IMR-90 (cell line): ENCODE measurements at regions not wholly inside any gene's neighbourhood (a gene's known extent, or its start where the extent isn't known, plus 50 kb on each side); places are given as distances from the start of the nearest gene placed in this dataset.

Experiments
- ATAC-seq: fragments of 200-7000 bp; cut with Tn5 transposase; 2 replicates; pipeline ENCODE4 v1.9.1; 2020; ENCODE audit warnings: low read depth, mild to moderate bottlenecking, moderate library complexity
- BruUV-seq: library from RNA; stranded (reverse); fragments of 400-500 nt; replicated peaks from 2 replicates; lab custom pipeline; 2021; lab: Mats Ljungman, UMichigan
- CTCF ChIA-PET: fragments of 300-600 bp; formaldehyde crosslinking; extraction: SDS; loops from one replicate; lab custom pipeline; 2021; ENCODE audit warnings: antibody characterized with exemption; lab: Yijun Ruan, JAX
- POLR2A ChIA-PET: fragments of 300-600 bp; sonication (Branson Sonifier 250); formaldehyde crosslinking; loops from one replicate; lab custom pipeline; 2022; ENCODE audit warnings: antibody characterized with exemption; ENCODE audit not compliant: unreplicated experiment; lab: Charles Lee
- DNase-seq: peaks from one replicate; pipeline ENCODE4 v3.0.0; 2013
- H2AFZ ChIP-seq: replicated peaks from 2 replicates; pipeline ENCODE3; 2013; ENCODE audit warnings: low read length, mild to moderate bottlenecking; ENCODE audit not compliant: poor library complexity
- H2AK5ac ChIP-seq: 2 replicates; pipeline ENCODE4 v1.6.1; 2013; ENCODE audit warnings: low read depth, low read length, inconsistent platforms
- H2AK9ac ChIP-seq: replicated peaks from 2 replicates; pipeline ENCODE3; 2013; ENCODE audit warnings: mild to moderate bottlenecking, low read depth, low read length, moderate library complexity; ENCODE audit not compliant: poor library complexity
- H2BK120ac ChIP-seq: 2 replicates; pipeline ENCODE4 v1.6.1; 2013; ENCODE audit warnings: low read depth, low read length, inconsistent platforms
- H2BK15ac ChIP-seq: 3 replicates; pipeline ENCODE4 v1.6.1; 2013; ENCODE audit warnings: low read depth, low read length, inconsistent platforms
- H2BK20ac ChIP-seq: 2 replicates; pipeline ENCODE4 v1.6.1; 2013; ENCODE audit warnings: low read depth, mild to moderate bottlenecking, inconsistent platforms, low read length, moderate library complexity
- H2BK5ac ChIP-seq: 2 replicates; pipeline ENCODE4 v1.6.1; 2013; ENCODE audit warnings: mild to moderate bottlenecking, low read depth, low read length, inconsistent platforms; ENCODE audit not compliant: poor library complexity, severe bottlenecking
- H3K14ac ChIP-seq: replicated peaks from 2 replicates; pipeline ENCODE4 v1.6.1; 2013; ENCODE audit warnings: low read depth, low read length, inconsistent platforms
- H3K18ac ChIP-seq: 2 replicates; pipeline ENCODE4 v1.6.1; 2013; ENCODE audit warnings: low read depth, low read length, control low read depth
- H3K23ac ChIP-seq: 2 replicates; pipeline ENCODE4 v1.6.1; 2013; ENCODE audit warnings: low read depth, low read length, inconsistent platforms
- H3K27ac ChIP-seq: 2 replicates; pipeline ENCODE4 v1.5.1; 2013; ENCODE audit warnings: mild to moderate bottlenecking, control low read depth, low read length; ENCODE audit not compliant: insufficient read depth
- H3K27me3 ChIP-seq: 2 replicates; pipeline ENCODE4 v1.6.1; 2013; ENCODE audit warnings: low read length; ENCODE audit not compliant: control insufficient read depth, insufficient read depth
- H3K36me3 ChIP-seq: 2 replicates; pipeline ENCODE4 v1.6.1; 2013; ENCODE audit warnings: low read length, mixed read lengths; ENCODE audit not compliant: control insufficient read depth, insufficient read depth
- H3K4ac ChIP-seq: 2 replicates; pipeline ENCODE4 v1.6.1; 2013; ENCODE audit warnings: low read depth, low read length, inconsistent platforms
- H3K4me1 ChIP-seq: 2 replicates; pipeline ENCODE4 v1.6.1; 2013; ENCODE audit warnings: low read length, mixed read lengths; ENCODE audit not compliant: control insufficient read depth, insufficient read depth
- H3K4me2 ChIP-seq: 2 replicates; pipeline ENCODE4 v1.6.1; 2013; ENCODE audit warnings: low read depth, mild to moderate bottlenecking, control low read depth, low read length, moderate library complexity
- H3K4me3 ChIP-seq: 2 replicates; pipeline ENCODE4 v1.5.1; 2013; ENCODE audit warnings: low read depth, mild to moderate bottlenecking, control low read depth, low read length, moderate library complexity; ENCODE audit not compliant: insufficient read depth
- H3K56ac ChIP-seq: 2 replicates; pipeline ENCODE4 v1.6.1; 2013; ENCODE audit warnings: low read length, inconsistent platforms; ENCODE audit not compliant: insufficient read depth; ENCODE audit errors: extremely low read depth
- H3K79me1 ChIP-seq, 2 experiments: 2 replicates each; pipeline ENCODE4 v1.6.1; 2013; ENCODE audit warnings: low read length in 2 of 2, inconsistent platforms in 1 of 2, low read depth in 1 of 2
- H3K9ac ChIP-seq: 2 replicates; pipeline ENCODE4 v1.6.1; 2013; ENCODE audit warnings: low read depth, low read length, control low read depth
- H3K9me1 ChIP-seq: 2 replicates; pipeline ENCODE4 v1.6.1; 2013; ENCODE audit warnings: low read length, inconsistent platforms; ENCODE audit not compliant: insufficient read depth
- H3K9me3 ChIP-seq: 2 replicates; pipeline ENCODE4 v1.6.1; 2013; ENCODE audit warnings: low read length; ENCODE audit not compliant: control insufficient read depth, insufficient read depth
- H4K20me1 ChIP-seq: 2 replicates; pipeline ENCODE4 v1.6.1; 2013; ENCODE audit warnings: low read length, inconsistent platforms; ENCODE audit not compliant: insufficient read depth
- H4K5ac ChIP-seq: 2 replicates; pipeline ENCODE4 v1.6.1; 2013; ENCODE audit warnings: mild to moderate bottlenecking, low read depth, low read length, control low read depth
- H4K8ac ChIP-seq, 2 experiments: 2 replicates each; pipeline ENCODE4 v1.6.1; 2013; ENCODE audit warnings: low read depth in 2 of 2, low read length in 2 of 2, control low read depth in 1 of 2, inconsistent platforms in 1 of 2
- H4K91ac ChIP-seq: 2 replicates; pipeline ENCODE4 v1.6.1; 2013; ENCODE audit warnings: low read depth, low read length, inconsistent platforms; ENCODE audit not compliant: insufficient read depth
- BHLHE40 ChIP-seq: fragments of 150-350 bp; IDR thresholded peaks from 2 replicates; pipeline ENCODE4 v1.6.1; 2016; ENCODE audit warnings: mild to moderate bottlenecking, low read depth, low read length
- CHD1 ChIP-seq: IDR thresholded peaks from 2 replicates; pipeline ENCODE4 v1.6.1; 2012; ENCODE audit warnings: low read depth, low read length, improper control_type of control experiment
- CTCF ChIP-seq: conservative IDR thresholded peaks from 2 replicates; pipeline ENCODE4 v1.5.1; 2012; ENCODE audit warnings: mild to moderate bottlenecking, low read depth, low read length, improper control_type of control experiment
- FOS ChIP-seq: fragments of 150-350 bp; IDR thresholded peaks from 2 replicates; pipeline ENCODE4 v1.6.1; 2016; ENCODE audit warnings: low read depth, low read length
- MAFK ChIP-seq: IDR thresholded peaks from 2 replicates; pipeline ENCODE4 v1.6.1; 2012; ENCODE audit warnings: low read depth, low read length, improper control_type of control experiment
- MAZ ChIP-seq: IDR thresholded peaks from 2 replicates; pipeline ENCODE4 v1.6.1; 2012; ENCODE audit warnings: low read depth, mild to moderate bottlenecking, low read length, improper control_type of control experiment, moderate library complexity, borderline replicate concordance
- NFE2L2 ChIP-seq: fragments of 150-350 bp; IDR thresholded peaks from 2 replicates; pipeline ENCODE4 v1.6.1; 2016; ENCODE audit warnings: low read depth, mild to moderate bottlenecking, low read length
- POLR2A ChIP-seq: IDR thresholded peaks from 2 replicates; pipeline ENCODE4 v1.6.1; 2012; ENCODE audit warnings: mild to moderate bottlenecking, low read depth, low read length
- RAD21 ChIP-seq: IDR thresholded peaks from 2 replicates; pipeline ENCODE4 v1.6.1; 2012; ENCODE audit warnings: low read length, improper control_type of control experiment
- RCOR1 ChIP-seq: IDR thresholded peaks from 2 replicates; pipeline ENCODE4 v1.6.1; 2012; ENCODE audit warnings: mild to moderate bottlenecking, low read length, improper control_type of control experiment; ENCODE audit not compliant: insufficient replicate concordance
- RFX5 ChIP-seq: IDR thresholded peaks from 2 replicates; pipeline ENCODE4 v1.8.0; 2012; ENCODE audit warnings: low read depth, mild to moderate bottlenecking, low read length, moderate library complexity
- SMC3 ChIP-seq: fragments of 150-350 bp; IDR thresholded peaks from 2 replicates; pipeline ENCODE4 v1.6.1; 2016; ENCODE audit warnings: low read depth, mild to moderate bottlenecking, antibody characterized with exemption, low read length, moderate library complexity
- USF2 ChIP-seq: fragments of 150-350 bp; IDR thresholded peaks from 2 replicates; pipeline ENCODE4 v1.6.1; 2017; ENCODE audit warnings: mild to moderate bottlenecking, antibody characterized with exemption, low read length, low read depth
- WGBS, 2 experiments: methylation state at CpG; one replicate each; pipeline versions ENCODE4 v1.1.5 to v1.1.7; 2013; ENCODE audit warnings: missing lambda C conversion rate in 2 of 2; ENCODE audit not compliant: insufficient read length in 1 of 2; ENCODE audit errors: extremely low coverage in 2 of 2; 5-methylcytosine and 5-hydroxymethylcytosine counted together
- dilution Hi-C: fragments of 300-500 bp; cut with HindIII; formaldehyde crosslinking; loops from one replicate; pipeline ENCODE4 v1.14.3; 2018; ENCODE audit warnings: low sequenced_read_pairs; ENCODE audit not compliant: unreplicated experiment
- in situ Hi-C: fragments of 300-500 bp; cut with MboI; formaldehyde crosslinking; loops from 3 replicates; pipeline ENCODE4 v1.14.3; 2019; ENCODE audit warnings: low sequenced_read_pairs, inconsistent platforms, mixed read lengths
- intact Hi-C: fragments of 100-400 bp; cut with micrococcal nuclease; formaldehyde crosslinking; loops from 2 replicates; pipeline ENCODE4 v1.10.0; 2022
- TF ChIP-seq, protein P1 (sequence below): fragments of 150-350 bp; IDR thresholded peaks from 2 replicates; pipeline ENCODE4 v1.6.1; 2016; ENCODE audit warnings: low read depth, mild to moderate bottlenecking, low read length, moderate library complexity, borderline replicate concordance

DNA sequence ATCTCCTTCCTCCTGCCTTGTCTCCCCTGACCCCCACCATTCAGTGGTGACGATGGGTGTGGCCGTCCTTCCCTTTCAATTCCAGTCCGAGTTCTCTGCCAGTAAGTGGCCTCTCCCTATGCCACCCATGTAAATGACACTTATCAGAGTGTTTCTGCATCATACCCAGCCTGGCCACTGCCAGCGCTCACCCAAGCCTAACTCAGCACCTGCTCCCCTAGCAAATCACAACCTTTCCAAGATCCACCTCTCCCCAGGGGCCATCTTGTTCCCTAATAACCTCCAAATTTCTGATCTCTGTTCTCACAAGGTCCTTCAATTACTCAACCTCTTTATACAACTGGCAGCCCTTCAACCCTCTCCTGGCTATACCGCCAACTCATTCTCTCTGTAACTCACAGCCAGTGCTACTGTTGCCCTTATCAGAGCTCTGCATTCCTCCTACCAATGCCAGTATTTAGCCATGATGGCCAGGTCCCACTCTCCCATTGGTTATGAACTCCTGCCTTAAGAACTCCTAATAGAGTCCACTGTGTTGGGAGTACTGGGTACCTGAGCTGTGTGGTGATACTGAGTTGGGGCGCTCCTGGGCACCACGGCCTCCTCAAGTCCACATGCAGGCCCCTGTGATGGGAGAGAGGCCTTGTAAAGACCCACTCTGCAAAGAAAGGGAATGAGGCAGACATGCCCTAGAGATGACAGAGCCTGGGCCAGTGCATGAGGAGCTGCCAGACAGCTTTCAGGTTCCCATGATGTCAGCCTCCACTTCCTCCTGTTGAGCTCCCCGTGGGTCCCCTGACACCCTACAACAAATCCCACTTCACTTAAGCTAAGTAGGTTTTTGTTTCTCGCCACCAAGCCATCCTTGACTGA lies 187.4 kb upstream of the RREB1 start (continued):
- TF ChIP-seq MAZ: no peak

GRCh38 chr6:6920987-6921313 lies 186.8 kb upstream of the RREB1 start:
- no peak overlapping the region for H2BK15ac ChIP-seq
- CTCF ChIA-PET: no interaction called here
- ATAC-seq (no peak), DNase-seq (no peak)
- no peak overlapping the region for H4K91ac ChIP-seq
- no peak overlapping the region for H3K23ac ChIP-seq
- H3K9ac ChIP-seq: no peak overlapping the region
- H2AK9ac ChIP-seq: no peak overlapping the region
- dilution Hi-C loops (no loop called here), in situ Hi-C loops (no loop called here), intact Hi-C loops (no loop called here)
- H3K9me1 ChIP-seq: no peaks in the 10 kb centered on the region
- H3K27ac ChIP-seq: no peak overlapping the region
- no peaks in the 10 kb centered on the region for H3K4me1 ChIP-seq
- H3K79me1 ChIP-seq: no peaks in the 10 kb centered on the region
- H3K27me3 ChIP-seq: no peaks in the 10 kb centered on the region; the same call in 1 of the 2 replicates
- H2AFZ ChIP-seq: no peak overlapping the region
- no peak overlapping the region for H3K18ac ChIP-seq
- no peak overlapping the region for H3K4me3 ChIP-seq
- H2BK20ac ChIP-seq: no peak overlapping the region
- H3K14ac ChIP-seq: no peak overlapping the region
- no peak overlapping the region for H2AK5ac ChIP-seq
- no peak overlapping the region for H3K4ac ChIP-seq
- H2BK5ac ChIP-seq: no peak overlapping the region
- no peaks in the 10 kb centered on the region for H3K36me3 ChIP-seq
- 55% methylated on average over 2 of the region's 7 CpGs; no CpG with 5 or more reads in 1 of the 2 experiments for WGBS, 2 experiments
- no peak overlapping the region for H3K56ac ChIP-seq
- POLR2A ChIA-PET: no interaction called here
- H4K20me1 ChIP-seq: no peaks in the 10 kb centered on the region
- H4K5ac ChIP-seq: no peak overlapping the region
- no peak overlapping the region for H2BK120ac ChIP-seq
- no TSS peak for BruUV-seq
- no peak overlapping the region for H4K8ac ChIP-seq
- H3K4me2 ChIP-seq: no peak overlapping the region
- no peaks in the 10 kb centered on the region for H3K9me3 ChIP-seq
- TF ChIP-seq RCOR1 (no peak), POLR2A (no peak), USF2 (no peak), MAZ (no peak), BHLHE40 (no peak), MAFK (no peak), CHD1 (no peak), SMC3 (no peak), NFE2L2 (no peak), RFX5 (no peak), FOS (no peak), RAD21 (no peak), CTCF (no peak)
- TF ChIP-seq, protein P1, sequence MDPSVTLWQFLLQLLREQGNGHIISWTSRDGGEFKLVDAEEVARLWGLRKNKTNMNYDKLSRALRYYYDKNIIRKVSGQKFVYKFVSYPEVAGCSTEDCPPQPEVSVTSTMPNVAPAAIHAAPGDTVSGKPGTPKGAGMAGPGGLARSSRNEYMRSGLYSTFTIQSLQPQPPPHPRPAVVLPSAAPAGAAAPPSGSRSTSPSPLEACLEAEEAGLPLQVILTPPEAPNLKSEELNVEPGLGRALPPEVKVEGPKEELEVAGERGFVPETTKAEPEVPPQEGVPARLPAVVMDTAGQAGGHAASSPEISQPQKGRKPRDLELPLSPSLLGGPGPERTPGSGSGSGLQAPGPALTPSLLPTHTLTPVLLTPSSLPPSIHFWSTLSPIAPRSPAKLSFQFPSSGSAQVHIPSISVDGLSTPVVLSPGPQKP: no peak
